DOHH2 (cell line): ENCODE measurements at regions not wholly inside any gene's neighbourhood (a gene's known extent, or its start where the extent isn't known, plus 50 kb on each side); places are given as distances from the start of the nearest gene placed in this dataset.

Source experiments
- CTCF ChIP-seq: fragments of 200-600 bp; sonication (generic); IDR thresholded peaks from one replicate; pipeline ENCODE4 v1.5.1; 2014; ENCODE audit warnings: antibody characterized with exemption, mild to moderate bottlenecking, low read depth, low read length; ENCODE audit not compliant: poor library complexity, severe bottlenecking
- EZH2phosphoT487 ChIP-seq: fragments of 200-600 bp; sonication (generic); IDR thresholded peaks from 2 replicates; pipeline ENCODE4 v1.6.1; 2017; ENCODE audit warnings: borderline replicate concordance, mild to moderate bottlenecking, antibody characterized with exemption, low read length, moderate library complexity, mixed read lengths

- TF ChIP-seq CTCF (no peak), EZH2phosphoT487 (no peak)
Observed at GRCh38 chrX:45766981-45767501, 566.4 kb upstream of the DIPK2B start.
